Endodermal cell (in vitro differentiated cells): ENCODE measurements at regions not wholly inside any gene's neighbourhood (a gene's known extent, or its start where the extent isn't known, plus 50 kb on each side); places are given as distances from the start of the nearest gene placed in this dataset.

Experiments used
- DNase-seq: peaks from one replicate; pipeline ENCODE4 v3.0.0-alpha.2; 2017
- H3K27ac ChIP-seq: 2 replicates; pipeline ENCODE4 v1.5.1; 2013; ENCODE audit warnings: mild to moderate bottlenecking, low read depth, low read length, moderate library complexity
- H3K27me3 ChIP-seq: 2 replicates; pipeline ENCODE4 v1.6.1; 2013; ENCODE audit warnings: mild to moderate bottlenecking, low read length, moderate library complexity; ENCODE audit not compliant: insufficient read depth, control insufficient read depth, poor library complexity, severe bottlenecking
- H3K36me3 ChIP-seq: 2 replicates; pipeline ENCODE4 v1.7.0; 2013; ENCODE audit warnings: mild to moderate bottlenecking, low read length, moderate library complexity; ENCODE audit not compliant: control insufficient read depth, insufficient read depth
- H3K4me1 ChIP-seq: one replicate; pipeline ENCODE4 v1.7.0; 2013; ENCODE audit warnings: low read length; ENCODE audit not compliant: control insufficient read depth, insufficient read depth
- H3K4me3 ChIP-seq: 2 replicates; pipeline ENCODE4 v1.5.1; 2013; ENCODE audit warnings: mild to moderate bottlenecking, low read length, moderate library complexity
- H3K9ac ChIP-seq: 2 replicates; pipeline ENCODE4 v1.6.1; 2013; ENCODE audit warnings: mild to moderate bottlenecking, low read length, moderate library complexity; ENCODE audit not compliant: poor library complexity, severe bottlenecking; ENCODE audit errors: extremely low read depth
- H3K9me3 ChIP-seq: 2 replicates; pipeline ENCODE4 v1.6.1; 2013; ENCODE audit warnings: mild to moderate bottlenecking, low read length, moderate library complexity; ENCODE audit not compliant: control insufficient read depth
- H3K27ac Mint-ChIP-seq: 2 replicates; pipeline ENCODE4 v1.8.0; 2020; ENCODE audit warnings: mixed read lengths
- H3K27me3 Mint-ChIP-seq: 2 replicates; pipeline ENCODE4 v1.8.0; 2021; ENCODE audit warnings: mild to moderate bottlenecking, mixed read lengths; ENCODE audit not compliant: insufficient read depth
- H3K36me3 Mint-ChIP-seq: 2 replicates; pipeline ENCODE4 v1.8.0; 2020; ENCODE audit warnings: low read depth, mixed read lengths
- H3K4me1 Mint-ChIP-seq: 2 replicates; pipeline ENCODE4 v1.8.0; 2020; ENCODE audit warnings: mixed read lengths
- H3K4me3 Mint-ChIP-seq: 2 replicates; pipeline ENCODE4 v1.8.0; 2020; ENCODE audit warnings: mild to moderate bottlenecking, moderate library complexity, mixed read lengths
- H3K9me3 Mint-ChIP-seq: 2 replicates; pipeline ENCODE4 v1.8.0; 2020; ENCODE audit warnings: mild to moderate bottlenecking, mixed read lengths
- CTCF ChIP-seq: fragments of 200-600 bp; sonication (generic); conservative IDR thresholded peaks from 2 replicates; pipeline ENCODE4 v1.5.0; 2021; ENCODE audit warnings: antibody characterized with exemption, mild to moderate bottlenecking
- WGBS, 2 experiments: methylation state at CpG; one replicate each; pipeline versions ENCODE4 v1.1.5 to v1.1.7; 2013; ENCODE audit warnings: missing lambda C conversion rate in 2 of 2, mixed read lengths in 1 of 2; ENCODE audit not compliant: insufficient coverage in 1 of 2, insufficient read length in 1 of 2; 5-methylcytosine and 5-hydroxymethylcytosine counted together

GRCh38 chr21:32940079-32941014 is 85.4 kb upstream of the OLIG2 start:
- no peaks in the 10 kb centered on the region for H3K9me3 Mint-ChIP-seq
- no peak overlapping the region for H3K4me3 Mint-ChIP-seq
- Histone ChIP-seq H3K27me3 (no peaks in the 10 kb centered on the region), H3K27ac (no peak overlapping the region), H3K4me3 (no peak overlapping the region), H3K9me3 (peaks cover 5% of the 10 kb centered on the region), H3K4me1 (no peaks in the 10 kb centered on the region), H3K9ac (no peak overlapping the region), H3K36me3 (no peaks in the 10 kb centered on the region)
- no peaks in the 10 kb centered on the region for H3K36me3 Mint-ChIP-seq
- H3K27ac Mint-ChIP-seq = no peak overlapping the region
- peaks cover 12% of the 10 kb centered on the region for H3K27me3 Mint-ChIP-seq
- peaks cover 2% of the 10 kb centered on the region for H3K4me1 Mint-ChIP-seq
- WGBS, 2 experiments = 69% methylated on average over 21 to 23 of the region's 23 CpGs
- TF ChIP-seq CTCF = peak; percentile 91
- peak; percentile 71 for DNase-seq

DNA sequence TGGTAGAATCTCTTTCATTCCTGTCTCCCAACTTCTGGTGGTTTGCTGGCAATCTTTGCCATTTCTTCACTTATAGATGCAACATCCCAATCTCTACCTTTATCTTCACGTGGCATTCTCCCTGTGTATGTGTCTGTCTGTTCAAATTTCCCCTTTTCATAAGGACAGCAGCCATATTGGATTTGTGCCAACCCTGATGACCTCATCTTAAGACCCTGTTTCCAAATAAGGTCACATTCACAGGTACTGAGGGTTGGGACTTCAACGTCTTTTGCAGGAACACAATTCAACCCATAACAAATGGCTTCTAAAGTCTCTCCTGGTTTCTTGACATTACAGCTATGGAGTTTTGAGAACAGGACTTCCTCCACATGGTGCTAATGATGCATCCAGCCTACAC is 84.5 kb upstream of the OLIG2 start:
- TF ChIP-seq CTCF = no peak
- Mint-ChIP-seq H3K9me3 (no peaks in the 10 kb centered on the region), H3K36me3 (no peaks in the 10 kb centered on the region), H3K27me3 (peaks cover 12% of the 10 kb centered on the region), H3K27ac (no peak overlapping the region), H3K4me1 (peaks cover 2% of the 10 kb centered on the region), H3K4me3 (no peak overlapping the region)
- no peak overlapping the region for H3K27ac ChIP-seq
- no peak overlapping the region for H3K9ac ChIP-seq
- no peaks in the 10 kb centered on the region for H3K36me3 ChIP-seq
- no peaks in the 10 kb centered on the region for H3K27me3 ChIP-seq
- WGBS, 2 experiments = 85 to 88% methylated on average over 1 to 2 of the region's 2 CpGs
- peaks cover 5% of the 10 kb centered on the region for H3K9me3 ChIP-seq
- no peak overlapping the region for H3K4me3 ChIP-seq
- no peak for DNase-seq
- no peaks in the 10 kb centered on the region for H3K4me1 ChIP-seq

DNA sequence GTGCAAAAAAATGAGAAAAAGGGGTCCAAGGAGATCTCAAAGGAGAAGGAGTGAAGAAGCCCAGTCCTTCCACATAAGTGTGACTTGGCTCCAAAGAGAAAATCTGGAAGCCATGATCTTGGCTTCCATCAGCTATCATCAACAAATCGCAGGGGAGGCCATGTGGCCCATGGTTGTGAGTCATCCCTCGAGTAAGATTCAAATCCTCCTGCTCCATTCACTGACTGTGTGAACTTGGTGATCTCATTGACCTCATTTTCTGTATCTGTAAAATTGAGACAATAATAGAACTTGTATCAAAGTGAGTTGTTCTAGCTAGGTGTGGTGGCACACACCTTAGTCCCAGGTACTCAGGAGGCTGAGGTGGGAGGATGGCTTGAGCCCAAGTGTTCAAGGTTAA is 79.1 kb upstream of the OLIG2 start:
- peaks cover 3% of the 10 kb centered on the region for H3K4me1 ChIP-seq
- no peak overlapping the region for H3K27ac Mint-ChIP-seq

More for the DNA sequence above, 79.1 kb upstream of the OLIG2 start:
- Mint-ChIP-seq H3K4me1 (peaks cover 6% of the 10 kb centered on the region), H3K36me3 (no peaks in the 10 kb centered on the region), H3K4me3 (no peak overlapping the region), H3K9me3 (no peaks in the 10 kb centered on the region), H3K27me3 (peaks cover 6% of the 10 kb centered on the region)
- Histone ChIP-seq H3K9ac (no peak overlapping the region), H3K27me3 (no peaks in the 10 kb centered on the region), H3K9me3 (no peaks in the 10 kb centered on the region), H3K36me3 (no peaks in the 10 kb centered on the region), H3K4me3 (no peak overlapping the region), H3K27ac (no peak overlapping the region)
- DNase-seq = no peak
- TF ChIP-seq CTCF = no peak
- 90% methylated on average over 2 of the region's 2 CpGs; no CpG with 5 or more reads in 1 of the 2 experiments for WGBS, 2 experiments
